K562 (cell line): ENCODE measurements at regions not wholly inside any gene's neighbourhood (a gene's known extent, or its start where the extent isn't known, plus 50 kb on each side); places are given as distances from the start of the nearest gene placed in this dataset.

Source experiments
- GTF2A2 ChIP-seq: IDR thresholded peaks from 2 replicates; pipeline ENCODE4 v1.6.1; 2016; ENCODE audit warnings: mild to moderate bottlenecking, missing genetic modification characterization, missing compliant biosample characterization
- GTF2E2 ChIP-seq: fragments of 200-800 bp; sonication (Bioruptor generic); IDR thresholded peaks from 2 replicates; pipeline ENCODE4 v1.6.1; 2016; ENCODE audit warnings: missing genetic modification characterization, missing compliant biosample characterization
- MCM7 ChIP-seq, 2 experiments: fragments of 450-650 bp; IDR thresholded peaks; 2 replicates each; pipeline ENCODE4 v1.6.1; 2016 to 2018
- NFE2L1 ChIP-seq: fragments of 450-650 bp; IDR thresholded peaks from 2 replicates; pipeline ENCODE4 v1.6.1; 2016; ENCODE audit warnings: missing genetic modification characterization, low read depth, mild to moderate bottlenecking, missing compliant biosample characterization, moderate library complexity, borderline replicate concordance
- NR1H2 ChIP-seq: sonication (generic); formaldehyde crosslinking; IDR thresholded peaks from 2 replicates; pipeline ENCODE4 v1.4.0; 2020; ENCODE audit warnings: mild to moderate bottlenecking, missing genetic modification reagents
- OTX1 ChIP-seq: fragments of 450-650 bp; formaldehyde crosslinking; IDR thresholded peaks from 2 replicates; pipeline ENCODE4 v1.4.0; 2022; ENCODE audit warnings: mild to moderate bottlenecking
- PHTF2 ChIP-seq: fragments of 250-450 bp; sonication (Bioruptor Pico); IDR thresholded peaks from 2 replicates; pipeline ENCODE4 v1.5.0; 2021; ENCODE audit warnings: mild to moderate bottlenecking
- PTRF ChIP-seq: fragments of 450-650 bp; IDR thresholded peaks from 2 replicates; pipeline ENCODE4 v1.6.1; 2016; ENCODE audit warnings: mild to moderate bottlenecking, missing genetic modification characterization, missing compliant biosample characterization
- RFX7 ChIP-seq: fragments of 250-450 bp; sonication (Bioruptor Pico); IDR thresholded peaks from 2 replicates; pipeline ENCODE4 v1.5.1; 2021; ENCODE audit warnings: mild to moderate bottlenecking
- TEAD4 ChIP-seq, 2 experiments: sonication (generic) in 1 of 2; formaldehyde crosslinking in 1 of 2; IDR thresholded peaks; 2 replicates each; pipeline versions ENCODE4 v1.6.1 to v1.8.0; 2012 to 2022; ENCODE audit warnings: borderline replicate concordance in 1 of 2, inconsistent platforms in 1 of 2, low read length in 1 of 2, mild to moderate bottlenecking in 1 of 2, missing genetic modification reagents in 1 of 2
- ZC3H4 ChIP-seq: sonication (generic); formaldehyde crosslinking; IDR thresholded peaks from 2 replicates; pipeline ENCODE4 v1.9.0; 2021; ENCODE audit warnings: missing genetic modification reagents, borderline replicate concordance
- ZNF175 ChIP-seq: fragments of 200-800 bp; sonication (Bioruptor generic); IDR thresholded peaks from 2 replicates; pipeline ENCODE4 v1.6.1; 2016; ENCODE audit warnings: low read depth, mild to moderate bottlenecking, missing genetic modification characterization, missing compliant biosample characterization
- ZNF232 ChIP-seq: sonication (generic); formaldehyde crosslinking; IDR thresholded peaks from 2 replicates; pipeline ENCODE4 v1.8.0; 2022; ENCODE audit warnings: mild to moderate bottlenecking, missing genetic modification reagents
- ZNF3 ChIP-seq: fragments of 250-450 bp; sonication (Bioruptor Pico); IDR thresholded peaks from 2 replicates; pipeline ENCODE4 v1.5.0; 2021; ENCODE audit warnings: mild to moderate bottlenecking, moderate library complexity
- TF ChIP-seq, protein P1 (sequence below): fragments of 200-400 bp; formaldehyde crosslinking; IDR thresholded peaks from 2 replicates; pipeline ENCODE4 v1.6.1; 2017; ENCODE audit warnings: mild to moderate bottlenecking, low read depth, low read length, moderate library complexity
- TF ChIP-seq, protein P2 (sequence below): fragments of 450-650 bp; conservative IDR thresholded peaks from 2 replicates; pipeline ENCODE4 v1.6.1; 2016; ENCODE audit warnings: missing genetic modification characterization, low read depth, mild to moderate bottlenecking, missing compliant biosample characterization, moderate library complexity
- TF ChIP-seq, protein P3 (sequence below): fragments of 450-650 bp; formaldehyde crosslinking; conservative IDR thresholded peaks from 2 replicates; pipeline ENCODE4 v1.4.0; 2022; ENCODE audit warnings: mild to moderate bottlenecking, missing genetic modification characterization
- TF ChIP-seq, protein P4 (sequence below): sonication (generic); formaldehyde crosslinking; IDR thresholded peaks from 2 replicates; pipeline ENCODE4 v1.8.0; 2022; ENCODE audit warnings: missing genetic modification reagents, mild to moderate bottlenecking, moderate library complexity, borderline replicate concordance
- TF ChIP-seq, protein P5 (sequence below), 3 experiments: fragments of 200-800 bp in 1 of 3; sonication (Bioruptor generic) in 1 of 3; sonication (generic) in 1 of 3; formaldehyde crosslinking in 1 of 3; IDR thresholded peaks; 2 replicates each; pipeline versions ENCODE4 v1.6.1 to v1.8.0; 2016 to 2022; ENCODE audit warnings: mild to moderate bottlenecking in 2 of 3, missing compliant biosample characterization in 2 of 3, missing genetic modification characterization in 2 of 3, missing genetic modification reagents in 1 of 3

DNA sequence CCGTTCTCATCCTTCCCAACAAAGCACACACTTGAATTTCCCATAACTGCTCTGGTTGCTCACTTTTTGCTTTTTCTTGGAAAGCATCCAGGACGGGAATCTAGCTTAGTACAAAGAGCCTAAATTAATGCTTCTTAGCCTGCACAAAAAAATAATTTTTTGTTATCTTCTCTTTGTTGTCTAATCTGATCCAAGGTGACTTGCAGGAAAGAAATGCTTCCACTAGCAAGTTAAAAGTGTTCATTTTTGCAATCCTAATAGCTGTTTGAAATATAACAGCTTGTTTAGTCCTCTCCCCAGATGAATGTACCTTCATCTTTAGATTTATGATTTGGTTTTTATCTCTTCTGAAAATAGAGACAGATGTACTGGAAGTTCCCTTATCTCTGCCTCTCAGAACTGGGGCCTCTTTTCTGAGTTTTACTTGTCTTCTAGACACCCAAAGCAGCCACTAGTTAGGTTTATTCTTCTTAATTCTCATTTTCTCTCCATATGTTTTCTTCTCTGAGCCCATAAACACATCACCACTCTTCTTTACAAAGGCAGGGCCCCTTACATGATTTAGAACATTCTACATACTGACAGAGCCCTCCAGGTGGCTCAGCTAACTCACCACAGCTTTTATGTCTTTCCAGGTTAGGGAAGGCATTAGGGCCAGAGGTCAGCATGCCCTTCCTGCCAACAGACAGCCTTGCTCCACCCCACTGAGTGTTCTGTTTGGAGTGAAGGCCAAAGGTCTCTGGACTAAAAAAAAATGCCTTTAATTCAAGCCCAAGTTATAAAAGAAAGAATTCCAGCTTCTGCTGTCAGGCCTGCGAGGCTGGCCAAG, 74.7 kb upstream of the MAP4K3 start (continued):
- TF ChIP-seq, protein P1, sequence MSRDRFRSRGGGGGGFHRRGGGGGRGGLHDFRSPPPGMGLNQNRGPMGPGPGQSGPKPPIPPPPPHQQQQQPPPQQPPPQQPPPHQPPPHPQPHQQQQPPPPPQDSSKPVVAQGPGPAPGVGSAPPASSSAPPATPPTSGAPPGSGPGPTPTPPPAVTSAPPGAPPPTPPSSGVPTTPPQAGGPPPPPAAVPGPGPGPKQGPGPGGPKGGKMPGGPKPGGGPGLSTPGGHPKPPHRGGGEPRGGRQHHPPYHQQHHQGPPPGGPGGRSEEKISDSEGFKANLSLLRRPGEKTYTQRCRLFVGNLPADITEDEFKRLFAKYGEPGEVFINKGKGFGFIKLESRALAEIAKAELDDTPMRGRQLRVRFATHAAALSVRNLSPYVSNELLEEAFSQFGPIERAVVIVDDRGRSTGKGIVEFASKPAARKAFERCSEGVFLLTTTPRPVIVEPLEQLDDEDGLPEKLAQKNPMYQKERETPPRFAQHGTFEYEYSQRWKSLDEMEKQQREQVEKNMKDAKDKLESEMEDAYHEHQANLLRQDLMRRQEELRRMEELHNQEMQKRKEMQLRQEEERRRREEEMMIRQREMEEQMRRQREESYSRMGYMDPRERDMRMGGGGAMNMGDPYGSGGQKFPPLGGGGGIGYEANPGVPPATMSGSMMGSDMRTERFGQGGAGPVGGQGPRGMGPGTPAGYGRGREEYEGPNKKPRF, result no peak
- no peak for TF ChIP-seq ZNF3
- TF ChIP-seq NFE2L1 (tag), result no peak
- no peak for TF ChIP-seq GTF2E2 (tag)
- 0 out of 2 replicates have a peak, but pooled peaks have one; percentile 10 for TF ChIP-seq OTX1 (CRISPR knock-in tag)
- 0 out of 2 replicates have a peak, but pooled peaks have one; percentile 31 for TF ChIP-seq PTRF (tag)
- no peak for TF ChIP-seq ZNF232 (CRISPR knock-in tag)
- TF ChIP-seq, protein P2, sequence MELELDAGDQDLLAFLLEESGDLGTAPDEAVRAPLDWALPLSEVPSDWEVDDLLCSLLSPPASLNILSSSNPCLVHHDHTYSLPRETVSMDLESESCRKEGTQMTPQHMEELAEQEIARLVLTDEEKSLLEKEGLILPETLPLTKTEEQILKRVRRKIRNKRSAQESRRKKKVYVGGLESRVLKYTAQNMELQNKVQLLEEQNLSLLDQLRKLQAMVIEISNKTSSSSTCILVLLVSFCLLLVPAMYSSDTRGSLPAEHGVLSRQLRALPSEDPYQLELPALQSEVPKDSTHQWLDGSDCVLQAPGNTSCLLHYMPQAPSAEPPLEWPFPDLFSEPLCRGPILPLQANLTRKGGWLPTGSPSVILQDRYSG (tag), result peak; percentile 29; the same call in 1 of the 2 replicates
- no peak for TF ChIP-seq RFX7 (CRISPR knock-in tag)
- TF ChIP-seq, protein P3, sequence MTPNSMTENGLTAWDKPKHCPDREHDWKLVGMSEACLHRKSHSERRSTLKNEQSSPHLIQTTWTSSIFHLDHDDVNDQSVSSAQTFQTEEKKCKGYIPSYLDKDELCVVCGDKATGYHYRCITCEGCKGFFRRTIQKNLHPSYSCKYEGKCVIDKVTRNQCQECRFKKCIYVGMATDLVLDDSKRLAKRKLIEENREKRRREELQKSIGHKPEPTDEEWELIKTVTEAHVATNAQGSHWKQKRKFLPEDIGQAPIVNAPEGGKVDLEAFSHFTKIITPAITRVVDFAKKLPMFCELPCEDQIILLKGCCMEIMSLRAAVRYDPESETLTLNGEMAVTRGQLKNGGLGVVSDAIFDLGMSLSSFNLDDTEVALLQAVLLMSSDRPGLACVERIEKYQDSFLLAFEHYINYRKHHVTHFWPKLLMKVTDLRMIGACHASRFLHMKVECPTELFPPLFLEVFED (CRISPR knock-in tag), result no peak
- TF ChIP-seq GTF2A2 (tag), result no peak
- no peak for TF ChIP-seq ZNF175 (CRISPR knock-in tag)
- TF ChIP-seq, protein P4, sequence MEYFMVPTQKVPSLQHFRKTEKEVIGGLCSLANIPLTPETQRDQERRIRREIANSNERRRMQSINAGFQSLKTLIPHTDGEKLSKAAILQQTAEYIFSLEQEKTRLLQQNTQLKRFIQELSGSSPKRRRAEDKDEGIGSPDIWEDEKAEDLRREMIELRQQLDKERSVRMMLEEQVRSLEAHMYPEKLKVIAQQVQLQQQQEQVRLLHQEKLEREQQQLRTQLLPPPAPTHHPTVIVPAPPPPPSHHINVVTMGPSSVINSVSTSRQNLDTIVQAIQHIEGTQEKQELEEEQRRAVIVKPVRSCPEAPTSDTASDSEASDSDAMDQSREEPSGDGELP (CRISPR knock-in tag), result 0 out of 2 replicates have a peak, but pooled peaks have one; percentile 11
- TF ChIP-seq ZC3H4 (CRISPR knock-in tag), result no peak
- peak; percentile 98 for TF ChIP-seq TEAD4 (IDR thresholded peaks at IDR 0.05; ENCODE audit: low read length)
- TF ChIP-seq TEAD4 (CRISPR knock-in tag; IDR thresholded peaks at IDR 0.05; ENCODE audit: borderline replicate concordance), result no peak
- TF ChIP-seq MCM7 (IDR thresholded peaks at IDR 0.05), result no peak
- TF ChIP-seq PHTF2 (CRISPR knock-in tag), result no peak
- TF ChIP-seq, protein P5, sequence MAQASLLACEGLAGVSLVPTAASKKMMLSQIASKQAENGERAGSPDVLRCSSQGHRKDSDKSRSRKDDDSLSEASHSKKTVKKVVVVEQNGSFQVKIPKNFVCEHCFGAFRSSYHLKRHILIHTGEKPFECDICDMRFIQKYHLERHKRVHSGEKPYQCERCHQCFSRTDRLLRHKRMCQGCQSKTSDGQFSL (CRISPR knock-in tag; IDR thresholded peaks at IDR 0.05), result no peak
- TF ChIP-seq, protein P5 (tag; IDR thresholded peaks at IDR 0.05), result no peak
- no peak for TF ChIP-seq NR1H2 (CRISPR knock-in tag)
